ENCODE measurements at regions not wholly inside any gene's neighbourhood (a gene's known extent, or its start where the extent isn't known, plus 50 kb on each side); places are given as distances from the start of the nearest gene placed in this dataset.
"Not testable (repeated sequence)": the region's sequence is repeated elsewhere in the genome, so short reads cannot be mapped to it uniquely, and the experiment has no call there.

DNA sequence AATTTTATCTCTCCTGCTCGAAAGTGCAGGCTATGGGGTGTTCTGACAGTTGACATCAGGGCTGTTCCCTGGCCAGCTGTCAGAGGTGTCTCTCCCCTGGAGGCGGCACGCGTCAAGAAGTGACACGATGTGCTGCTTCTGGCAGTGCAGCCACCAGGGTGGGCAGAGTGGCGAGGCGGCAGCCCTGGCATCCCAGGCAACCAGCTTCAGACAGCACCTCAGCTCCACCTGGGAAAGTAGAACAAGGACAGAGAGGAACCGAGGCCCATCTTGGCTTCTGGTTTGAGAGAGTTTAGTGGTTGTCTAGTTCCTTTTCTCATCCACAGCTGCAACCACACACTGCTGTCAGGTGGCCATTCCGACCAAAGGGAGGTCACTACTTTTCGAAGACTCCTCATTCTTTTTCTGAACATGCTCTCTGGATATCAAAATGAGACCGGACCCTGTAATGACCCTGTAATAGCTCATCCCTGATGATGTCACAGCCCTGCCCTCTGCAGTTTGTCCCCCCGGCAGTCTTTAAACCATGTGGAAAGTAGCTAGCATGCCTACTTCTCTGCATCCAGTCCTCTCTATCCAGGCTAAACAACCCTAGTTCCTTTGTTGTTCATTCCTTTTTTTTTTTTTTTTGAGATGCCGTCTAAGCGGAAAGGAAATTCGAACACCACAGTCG is 381.0 kb upstream of the NRP1 start:
- DNase-seq (ENCODE audit: low spot score) (no peak), ATAC-seq (no peak)

DNA sequence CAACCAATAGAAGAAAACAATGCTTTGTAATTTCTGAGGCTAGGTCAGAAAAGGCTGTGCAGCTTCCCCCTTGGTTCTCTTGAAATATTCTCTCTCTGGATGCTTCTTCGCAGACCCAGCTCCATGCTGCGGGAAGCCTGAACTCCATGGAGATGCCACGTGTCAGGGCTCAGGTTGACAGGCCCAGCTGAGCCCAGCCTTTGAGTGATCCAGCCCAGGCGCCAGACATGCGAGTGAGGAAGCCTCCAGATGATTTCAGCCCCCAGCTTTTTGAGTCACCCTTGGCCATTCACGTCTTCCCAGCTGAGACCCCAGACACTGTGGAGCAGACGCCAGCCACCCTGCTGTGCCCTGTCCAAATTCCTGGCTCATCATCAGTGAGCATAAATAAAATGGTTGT is 378.4 kb upstream of the NRP1 start:
- DNase-seq (ENCODE audit: low spot score) (no peak), ATAC-seq (no peak)

DNA sequence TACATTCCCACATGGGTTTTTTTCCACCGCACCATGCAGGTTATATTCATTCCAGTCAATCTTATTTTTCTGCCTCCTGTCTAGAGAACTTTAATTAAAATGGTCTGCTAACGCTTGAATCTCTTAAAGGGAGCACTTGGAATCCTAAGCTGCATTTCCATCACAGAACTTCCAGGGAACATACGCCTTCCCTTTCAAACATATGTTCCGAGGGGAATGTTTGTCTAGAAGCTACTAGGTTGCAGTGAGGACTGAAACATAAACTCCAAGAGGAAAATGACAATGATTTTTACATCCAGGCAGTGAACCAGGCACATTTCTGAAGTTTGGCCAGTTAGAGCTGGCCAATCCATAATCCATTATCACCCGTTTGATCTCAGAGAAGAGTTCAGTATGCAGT is 375.5 kb upstream of the NRP1 start:
- no peak for ATAC-seq
- no peak for DNase-seq (ENCODE audit: low spot score)

- no peak for DNase-seq (ENCODE audit: low spot score)
- no peak for ATAC-seq
Measured at GRCh38 chr10:33709008-33709753, 374.7 kb upstream of the NRP1 start.

GRCh38 chr10:33708561-33708960 is 374.1 kb upstream of the NRP1 start:
- ATAC-seq = no peak
- no peak for DNase-seq (ENCODE audit: low spot score)

DNA sequence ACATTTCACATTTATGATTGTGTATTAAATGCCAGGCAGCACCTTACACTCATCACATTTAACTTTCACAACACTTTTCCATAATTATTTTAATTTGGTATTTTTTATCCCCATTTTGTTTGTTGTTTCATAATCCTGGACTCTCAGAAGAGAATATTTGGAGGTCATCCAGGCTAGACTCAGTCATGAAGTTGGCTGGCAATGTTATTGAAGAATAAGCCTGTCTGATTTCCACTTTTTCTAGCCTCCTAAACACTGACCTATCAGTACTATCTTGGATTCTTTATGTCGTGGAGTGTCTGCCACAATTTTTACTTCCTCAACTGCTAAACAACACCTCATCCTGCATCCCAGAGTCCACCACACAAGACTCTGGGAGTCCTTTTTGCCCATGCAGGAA is 372.3 kb upstream of the NRP1 start:
- DNase-seq (ENCODE audit: low spot score) (no peak), ATAC-seq (no peak)

- DNase-seq (ENCODE audit: low spot score) (no peak), ATAC-seq (no peak)
Measured at GRCh38 chr10:33706191-33706590, 371.7 kb upstream of the NRP1 start.

DNA sequence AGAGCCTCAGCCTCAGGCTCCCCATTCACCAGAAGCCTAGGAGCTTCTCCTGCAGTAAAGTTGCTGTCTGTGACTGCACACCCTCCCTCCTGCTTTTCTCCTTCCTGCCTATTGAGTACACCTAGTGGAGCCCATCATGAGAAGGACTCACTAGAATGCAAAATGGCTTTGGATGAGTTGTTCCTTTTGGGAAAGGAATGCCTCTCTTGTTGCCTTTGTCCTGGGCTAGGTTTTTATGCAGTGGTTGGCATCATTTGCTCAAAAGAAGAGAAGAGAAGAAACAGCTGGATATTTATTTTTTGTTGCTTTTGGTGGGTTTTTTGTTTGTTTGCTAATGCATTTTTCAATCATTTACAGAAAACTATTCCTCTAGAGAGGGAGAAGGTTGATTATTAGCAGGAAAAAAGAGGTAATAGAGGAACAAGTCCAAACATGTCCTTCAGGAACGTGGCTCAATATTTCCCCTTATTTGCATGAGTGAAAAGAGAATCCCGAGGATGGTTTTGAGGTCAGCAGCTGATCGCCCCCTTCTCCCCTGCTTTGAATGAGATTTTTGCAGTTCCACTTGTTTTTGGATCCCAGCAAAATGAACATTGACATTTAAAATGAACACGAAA is 369.9 kb upstream of the NRP1 start:
- ATAC-seq (no peak), DNase-seq (ENCODE audit: low spot score) (no peak)

DNA sequence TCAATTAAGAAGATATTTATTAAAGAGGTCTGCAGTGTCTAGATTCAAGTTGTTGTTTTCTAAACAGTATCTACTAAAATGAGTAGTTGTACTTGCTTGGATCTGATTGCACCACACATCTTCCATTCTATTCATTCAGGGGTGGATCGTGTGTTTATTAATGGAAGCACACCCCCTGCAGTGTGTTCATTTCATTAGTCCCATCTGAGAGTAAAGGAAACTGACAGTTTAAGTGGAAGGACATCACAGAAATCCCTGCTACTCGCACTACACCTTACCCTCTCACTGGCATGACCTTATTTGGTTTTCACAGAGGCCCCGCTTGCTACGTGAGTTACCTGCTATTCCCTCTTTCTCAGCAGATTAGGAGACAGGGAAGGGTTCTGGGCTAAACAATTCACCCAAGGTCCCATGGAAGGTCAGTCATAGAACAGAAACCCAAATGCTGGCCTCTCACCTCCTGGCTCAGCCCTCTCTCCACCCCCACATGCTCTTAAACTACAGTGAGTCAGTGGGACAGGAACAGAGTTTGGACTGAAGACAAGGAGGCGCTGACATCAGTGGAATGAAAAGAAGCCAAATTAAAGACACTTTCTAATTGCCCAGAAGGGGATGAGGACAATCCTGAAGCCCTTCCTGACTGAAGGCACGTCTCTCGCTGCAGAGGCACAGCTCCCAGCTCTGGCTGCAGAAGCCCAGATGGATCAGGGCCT is 369.2 kb upstream of the NRP1 start:
- peak; percentile 40 for ATAC-seq
- no peak for DNase-seq (ENCODE audit: low spot score)

DNA sequence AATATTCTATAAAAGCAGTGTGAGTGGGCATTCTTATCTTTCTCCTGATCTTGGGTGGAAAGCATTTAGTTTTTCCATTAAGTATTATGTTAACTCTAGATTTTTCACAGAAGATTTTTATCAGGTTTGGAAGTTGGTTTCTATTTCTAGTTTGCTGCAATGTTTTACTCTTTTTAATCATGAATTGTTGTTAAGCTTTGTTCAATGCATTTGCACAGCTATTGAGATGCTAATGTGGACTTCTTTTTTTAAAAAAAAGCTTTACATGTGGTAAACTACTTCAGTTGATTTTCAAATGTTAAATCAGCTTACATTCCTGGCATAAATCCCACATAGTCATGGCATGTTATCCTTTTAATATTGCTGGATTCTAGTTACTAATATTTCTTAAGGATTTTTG is 363.6 kb upstream of the NRP1 start:
- ATAC-seq (no peak), DNase-seq (ENCODE audit: low spot score) (no peak)

GRCh38 chr10:33697016-33697415 is 362.5 kb upstream of the NRP1 start:
- ATAC-seq (no peak), DNase-seq (ENCODE audit: low spot score) (no peak)

GRCh38 chr10:33695536-33695935 is 361.1 kb upstream of the NRP1 start:
- ATAC-seq (no peak), DNase-seq (ENCODE audit: low spot score) (no peak)

DNA sequence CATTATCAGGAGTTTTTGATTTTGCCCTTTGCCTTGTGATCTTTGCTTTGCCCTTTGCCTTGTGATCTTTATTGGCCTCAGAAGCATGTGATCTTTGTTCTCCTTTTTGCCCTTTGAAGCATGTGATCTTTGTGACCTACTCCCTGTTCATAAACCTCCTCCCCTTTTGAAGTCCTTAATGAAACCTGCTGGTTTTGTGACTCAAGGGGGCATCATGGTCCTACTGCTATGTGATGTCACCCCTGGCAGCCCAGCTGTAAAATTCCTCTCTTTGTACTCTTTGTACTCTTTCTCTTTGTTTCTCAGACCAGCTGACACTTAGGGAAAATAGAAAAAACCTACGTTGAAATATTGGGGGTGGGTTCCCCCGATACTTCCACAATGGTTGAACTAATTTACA is 356.1 kb upstream of the NRP1 start:
- not testable (repeated sequence) for ATAC-seq; DNase-seq (ENCODE audit: low spot score)

DNA sequence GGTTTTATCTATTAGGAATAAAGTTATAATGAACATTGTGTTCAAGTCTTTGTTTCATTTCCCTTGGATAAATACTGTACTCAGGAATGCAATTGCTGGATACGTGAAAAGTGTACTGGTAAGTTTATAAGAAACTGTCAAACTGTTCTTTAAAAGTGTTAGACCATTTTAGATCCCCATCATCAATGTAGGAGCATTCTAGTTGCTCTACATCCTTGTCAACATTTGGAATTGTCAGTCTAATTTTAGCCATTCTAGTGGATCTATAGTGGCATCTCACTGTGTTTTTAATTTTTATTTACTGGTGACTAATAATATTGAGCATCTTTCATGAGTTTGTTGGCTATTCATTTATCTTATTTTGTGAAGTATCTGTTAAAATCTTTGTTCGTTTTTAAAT is 354.0 kb upstream of the NRP1 start:
- DNase-seq (ENCODE audit: low spot score) = no peak
- ATAC-seq = no peak

GRCh38 chr10:33684211-33684611 is 349.7 kb upstream of the NRP1 start:
- DNase-seq (ENCODE audit: low spot score) (no peak), ATAC-seq (no peak)

- ATAC-seq (no peak), DNase-seq (ENCODE audit: low spot score) (no peak)
Measured at GRCh38 chr10:33681595-33681994, 347.1 kb upstream of the NRP1 start.

- ATAC-seq (no peak), DNase-seq (ENCODE audit: low spot score) (no peak)
Measured at GRCh38 chr10:33680036-33680435, 345.6 kb upstream of the NRP1 start.

DNA sequence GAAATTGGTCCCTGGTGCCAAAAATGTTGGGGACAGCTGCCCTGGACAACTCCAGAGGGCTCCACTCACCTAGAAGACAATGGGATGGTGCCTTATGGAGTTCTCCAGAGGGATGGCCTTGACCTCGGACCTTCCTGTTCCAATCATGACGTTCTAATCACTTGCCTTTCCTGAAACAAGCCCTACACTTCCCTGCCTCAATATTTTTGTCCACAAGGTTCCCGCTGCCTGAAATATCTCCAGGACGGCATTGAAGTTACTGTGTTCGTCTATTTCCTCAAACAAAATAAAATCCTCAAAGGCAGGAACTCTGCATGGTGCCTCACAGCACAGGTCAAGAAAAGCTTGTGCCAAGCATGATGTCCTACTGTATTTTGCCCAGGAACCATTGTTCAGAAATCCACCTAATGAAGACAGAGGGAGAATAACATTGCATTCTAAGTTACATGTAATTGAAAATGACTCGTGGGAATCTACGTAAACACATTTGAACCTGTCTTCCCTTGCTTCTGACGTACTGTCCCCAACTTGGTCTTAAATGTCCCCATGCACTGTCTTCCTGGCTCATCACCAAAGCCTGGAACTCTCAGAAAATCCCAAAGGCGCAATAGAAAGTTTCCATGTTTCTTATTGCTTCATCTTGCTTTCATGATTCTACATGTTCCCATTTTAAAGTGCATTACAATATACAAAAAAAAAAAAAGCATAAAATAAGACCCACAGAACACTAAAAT is 342.3 kb upstream of the NRP1 start:
- no peak for DNase-seq (ENCODE audit: low spot score)
- peak; percentile 54 for ATAC-seq

DNA sequence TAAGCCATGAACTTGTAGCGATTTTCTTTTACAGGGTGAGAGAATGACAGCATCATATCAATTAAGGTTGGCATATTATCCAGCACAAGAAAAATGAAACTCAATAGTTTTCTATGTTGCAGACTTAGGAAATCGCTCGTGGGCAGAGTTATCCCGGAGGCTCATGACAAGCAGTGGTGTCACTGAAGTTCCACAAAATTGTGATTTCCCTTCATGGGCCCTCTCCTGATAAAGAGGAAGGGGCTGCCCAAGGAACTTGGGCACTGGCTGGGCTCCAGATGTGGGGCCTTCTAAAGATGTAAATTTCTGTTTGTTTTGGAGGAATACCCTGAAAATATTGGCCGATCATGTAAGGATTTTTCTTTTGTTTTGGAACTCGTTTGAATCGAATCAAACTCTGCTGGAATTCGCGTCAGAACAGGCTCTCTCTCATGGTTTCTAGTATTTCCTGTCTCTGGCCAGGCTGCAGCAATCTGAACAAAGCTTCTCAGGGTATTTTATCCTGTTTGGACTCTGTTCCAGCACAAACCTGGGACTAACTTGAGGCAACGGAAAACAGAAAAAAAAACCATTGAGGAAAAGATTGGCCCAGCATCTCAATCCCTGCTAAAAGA is 340.6 kb upstream of the NRP1 start:
- no peak for ATAC-seq
- DNase-seq (ENCODE audit: low spot score) = no peak

DNA sequence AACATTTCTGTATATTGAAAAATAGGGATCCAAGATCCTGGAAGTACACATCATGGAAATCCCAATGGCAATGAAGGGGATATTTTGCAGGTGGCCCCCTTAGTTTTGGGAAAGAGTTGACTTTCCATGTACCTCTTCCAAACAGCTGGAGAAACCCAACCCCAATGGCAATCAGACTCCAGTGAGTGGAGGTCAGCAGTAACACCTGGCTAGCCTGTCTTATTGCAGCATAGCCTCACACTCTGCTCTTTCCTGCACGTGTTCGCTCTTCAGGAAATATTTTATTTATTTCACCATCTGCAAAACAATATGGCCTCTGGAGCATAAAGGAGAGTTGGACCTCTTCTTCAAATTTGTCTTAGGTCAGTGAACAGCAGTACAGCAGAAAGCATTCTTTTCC is 340.0 kb upstream of the NRP1 start:
- ATAC-seq (no peak), DNase-seq (ENCODE audit: low spot score) (no peak)

Measured in left lobe of liver (tissue), 2 donors.